Fibroblast of pulmonary artery (primary cell): ENCODE measurements at regions not wholly inside any gene's neighbourhood (a gene's known extent, or its start where the extent isn't known, plus 50 kb on each side); places are given as distances from the start of the nearest gene placed in this dataset.

Experiments used
- DNase-seq: peaks from one replicate; pipeline ENCODE4 v3.0.0-alpha.2; 2010; ENCODE audit warnings: low read depth
- H3K4me3 ChIP-seq: replicated peaks from 2 replicates; pipeline ENCODE4 v1.5.1; 2011; ENCODE audit warnings: low read depth, mild to moderate bottlenecking, control low read depth, low read length, moderate library complexity
- TF ChIP-seq, protein P1 (sequence below): IDR thresholded peaks from 2 replicates; pipeline ENCODE4 v1.5.1; 2011; ENCODE audit warnings: mild to moderate bottlenecking, control low read depth, low read length, inconsistent platforms; ENCODE audit errors: missing control alignments

DNA sequence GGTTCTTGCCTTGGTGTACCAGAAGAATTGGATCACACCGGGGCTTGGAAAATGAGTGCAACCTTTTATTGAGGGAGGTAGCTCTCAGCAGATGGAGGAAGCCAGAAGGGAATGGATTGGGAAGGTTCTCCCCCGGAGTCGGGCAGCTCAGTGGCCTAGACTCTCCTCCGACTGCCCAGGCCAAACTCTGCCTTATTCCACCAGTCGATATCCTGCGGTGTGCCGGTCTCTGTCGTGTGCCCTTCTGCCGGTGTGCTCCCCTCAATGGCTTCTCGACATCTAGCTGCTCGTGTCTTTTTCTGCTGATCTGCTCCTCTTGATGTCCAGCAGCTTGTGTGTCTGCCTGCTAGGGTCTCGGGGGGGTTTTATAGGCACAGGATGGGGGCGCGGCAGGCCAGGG is 87.4 kb upstream of the CCL21 start:
- no peak overlapping the region for H3K4me3 ChIP-seq
- no peak for DNase-seq
- TF ChIP-seq, protein P1, sequence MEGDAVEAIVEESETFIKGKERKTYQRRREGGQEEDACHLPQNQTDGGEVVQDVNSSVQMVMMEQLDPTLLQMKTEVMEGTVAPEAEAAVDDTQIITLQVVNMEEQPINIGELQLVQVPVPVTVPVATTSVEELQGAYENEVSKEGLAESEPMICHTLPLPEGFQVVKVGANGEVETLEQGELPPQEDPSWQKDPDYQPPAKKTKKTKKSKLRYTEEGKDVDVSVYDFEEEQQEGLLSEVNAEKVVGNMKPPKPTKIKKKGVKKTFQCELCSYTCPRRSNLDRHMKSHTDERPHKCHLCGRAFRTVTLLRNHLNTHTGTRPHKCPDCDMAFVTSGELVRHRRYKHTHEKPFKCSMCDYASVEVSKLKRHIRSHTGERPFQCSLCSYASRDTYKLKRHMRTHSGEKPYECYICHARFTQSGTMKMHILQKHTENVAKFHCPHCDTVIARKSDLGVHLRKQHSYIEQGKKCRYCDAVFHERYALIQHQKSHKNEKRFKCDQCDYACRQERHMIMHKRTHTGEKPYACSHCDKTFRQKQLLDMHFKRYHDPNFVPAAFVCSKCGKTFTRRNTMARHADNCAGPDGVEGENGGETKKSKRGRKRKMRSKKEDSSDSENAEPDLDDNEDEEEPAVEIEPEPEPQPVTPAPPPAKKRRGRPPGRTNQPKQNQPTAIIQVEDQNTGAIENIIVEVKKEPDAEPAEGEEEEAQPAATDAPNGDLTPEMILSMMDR = no peak

DNA sequence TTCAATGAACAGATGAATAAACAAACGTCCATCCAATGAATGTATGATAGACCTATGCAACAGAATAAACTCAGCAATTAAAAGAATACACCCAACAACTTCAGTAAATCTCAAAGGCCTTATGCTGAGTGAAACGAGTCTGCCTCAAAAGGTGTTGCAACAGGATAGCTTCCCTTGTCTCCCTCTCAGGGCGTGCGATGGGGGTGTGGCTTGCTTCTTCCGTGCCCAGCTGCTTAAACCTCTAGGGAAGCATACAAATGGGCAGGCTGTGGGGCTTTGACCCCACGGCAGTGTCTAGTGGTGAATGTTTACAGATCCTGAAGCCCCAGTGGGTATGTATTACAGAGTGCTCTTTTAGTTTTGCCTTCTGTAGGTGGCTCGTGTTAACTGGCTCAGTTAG is 87.0 kb upstream of the CCL21 start:
- no peak for DNase-seq
- TF ChIP-seq, protein P1 = no peak
- no peak overlapping the region for H3K4me3 ChIP-seq

DNA sequence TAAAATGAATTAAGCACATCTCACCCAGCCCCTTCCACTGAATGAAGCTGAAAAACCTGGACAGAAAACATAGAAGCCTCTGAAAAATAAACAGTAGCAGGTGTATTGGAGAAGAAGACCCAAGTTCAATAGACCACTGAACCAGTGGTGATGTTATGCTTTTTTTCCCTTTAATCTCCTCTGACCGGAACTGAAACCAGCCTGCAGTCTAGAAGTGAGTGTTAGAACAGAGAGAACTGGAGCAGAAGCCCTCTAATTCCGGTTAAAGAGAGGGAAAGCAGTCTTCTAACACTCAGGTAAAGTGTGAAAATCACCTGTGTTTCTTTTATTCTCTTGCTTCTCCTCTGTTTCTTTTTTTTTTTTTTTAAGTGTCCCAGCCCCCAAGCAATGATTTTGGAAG is 83.5 kb upstream of the CCL21 start:
- H3K4me3 ChIP-seq = no peak overlapping the region
- DNase-seq = no peak
- TF ChIP-seq, protein P1 = no peak

DNA sequence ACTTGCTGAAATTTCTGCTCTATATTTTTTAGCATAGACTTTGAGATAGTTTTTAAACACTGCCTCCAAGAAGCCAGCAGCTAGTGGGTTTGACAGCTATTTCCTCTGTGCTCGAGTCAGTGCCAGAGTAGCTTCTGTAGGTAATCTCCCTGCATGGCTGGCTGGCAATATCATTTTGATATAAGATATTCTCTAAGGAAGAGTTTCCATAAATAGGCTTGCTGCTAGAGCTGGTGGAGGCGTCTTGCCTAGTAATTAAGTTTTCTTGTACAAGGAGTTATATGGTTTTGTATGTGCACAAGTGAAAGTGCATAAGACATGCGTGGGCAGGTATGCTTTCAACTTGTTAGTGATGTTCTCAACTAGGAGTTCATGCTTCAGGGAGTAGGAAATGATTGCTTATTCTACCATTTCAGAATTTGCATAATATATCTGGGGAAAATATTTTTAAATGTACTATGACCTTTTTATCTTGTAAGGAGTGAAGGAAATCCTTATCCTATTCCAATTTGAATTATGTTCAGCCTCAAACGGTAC is 74.1 kb upstream of the CCL21 start:
- DNase-seq = no peak
- TF ChIP-seq, protein P1 = no peak
- H3K4me3 ChIP-seq = no peak overlapping the region

DNA sequence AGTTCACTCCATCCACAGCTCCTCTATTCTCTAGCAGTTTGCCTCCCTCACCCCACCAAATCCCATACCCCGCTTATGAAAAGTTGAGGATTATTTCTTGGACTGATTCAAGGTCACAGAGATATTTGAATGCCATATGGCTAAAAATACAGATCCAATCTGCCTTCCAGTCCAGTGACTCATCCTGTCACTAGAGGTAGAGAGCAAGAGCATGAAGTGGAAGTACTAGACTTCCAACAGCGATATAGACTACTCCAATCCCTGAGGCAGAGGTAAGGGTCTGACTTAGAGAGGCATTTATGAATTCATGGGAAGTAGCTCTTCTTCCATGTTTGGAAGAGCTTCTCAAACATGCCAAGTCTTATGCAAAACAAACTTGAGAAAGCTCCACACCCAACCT is 72.4 kb upstream of the CCL21 start:
- H3K4me3 ChIP-seq = no peak overlapping the region
- TF ChIP-seq, protein P1 = no peak
- no peak for DNase-seq

DNA sequence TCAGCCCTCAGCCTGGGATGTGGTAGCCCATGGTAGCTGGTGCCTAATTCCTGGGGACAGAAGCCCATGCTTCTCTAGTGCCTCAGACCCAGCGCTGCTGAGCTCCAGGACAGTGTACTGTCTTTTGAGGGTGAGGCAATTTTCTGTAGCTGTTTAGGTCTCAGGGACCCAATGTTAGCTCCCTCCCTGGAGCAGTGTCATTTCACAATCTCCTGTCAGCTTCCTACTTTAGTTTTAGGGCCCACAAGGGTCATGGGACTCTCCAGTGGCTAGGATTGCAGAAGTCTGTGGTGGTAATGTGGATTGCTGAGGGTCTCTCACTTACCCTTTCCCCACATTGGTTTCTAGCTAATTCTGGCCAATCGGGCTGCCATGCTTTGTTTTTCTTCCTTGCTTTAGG is 67.7 kb upstream of the CCL21 start:
- no peak for DNase-seq
- H3K4me3 ChIP-seq = no peak overlapping the region
- TF ChIP-seq, protein P1 = no peak

DNA sequence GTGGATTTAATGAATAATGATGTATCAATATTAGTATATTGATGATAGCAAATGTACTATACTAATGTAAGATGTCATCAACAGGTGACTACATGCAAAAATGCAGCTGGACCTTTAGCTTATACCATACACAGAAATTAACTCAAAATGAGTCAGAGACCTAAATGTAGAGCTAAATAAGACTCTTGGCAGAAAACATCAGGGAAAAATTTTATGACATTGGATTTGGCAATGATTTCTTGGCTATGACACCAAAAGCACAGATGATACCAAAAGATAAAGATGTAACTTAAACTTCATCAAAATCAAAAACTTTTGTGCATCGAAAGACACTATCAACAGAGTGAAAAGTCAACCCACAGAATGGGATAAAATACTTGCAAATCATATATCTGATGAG is 64.0 kb upstream of the CCL21 start:
- no peak for DNase-seq
- TF ChIP-seq, protein P1 = no peak
- no peak overlapping the region for H3K4me3 ChIP-seq
